ENCODE measurements at regions not wholly inside any gene's neighbourhood (a gene's known extent, or its start where the extent isn't known, plus 50 kb on each side); places are given as distances from the start of the nearest gene placed in this dataset.

DNA sequence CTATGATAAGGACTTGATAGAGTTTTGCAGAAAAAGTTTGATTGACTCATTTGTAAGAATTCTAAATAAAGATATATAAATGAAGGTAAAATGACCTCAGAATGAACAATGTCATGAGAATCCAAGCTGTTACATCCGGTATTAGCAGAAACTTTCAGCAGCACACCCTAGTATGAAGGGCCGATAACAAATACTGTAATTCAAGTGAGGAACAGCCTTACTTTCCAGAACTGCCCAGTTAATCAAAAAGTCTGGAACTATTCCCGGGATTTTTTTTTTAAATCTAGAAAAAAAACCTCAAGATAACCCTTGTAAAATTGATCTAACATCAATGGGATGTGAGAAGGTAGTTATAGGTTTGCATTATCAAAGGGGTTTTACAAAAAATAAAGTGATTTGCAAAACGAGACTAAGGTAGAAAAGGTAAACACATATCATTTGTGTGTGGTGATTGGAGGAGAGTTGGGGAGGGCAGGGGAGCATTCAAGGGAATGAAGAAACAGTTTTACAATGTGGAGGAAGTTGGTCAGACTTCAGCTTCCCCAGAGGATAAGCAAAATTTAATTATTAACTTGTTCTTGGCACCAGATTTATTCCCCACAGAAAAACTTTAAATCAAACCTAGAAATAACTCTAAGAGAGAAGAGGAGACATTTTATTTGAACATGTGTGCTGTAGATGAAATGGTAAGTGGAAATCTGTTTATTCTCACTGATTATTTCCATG, 75.9 kb upstream of the VCAM1 start:
- ATAC-seq (ENCODE audit: low read depth) (peak; percentile 76), DNase-seq (peak; percentile 58)
- Histone ChIP-seq H3K9me3 (ENCODE audit: control insufficient read depth, insufficient read depth, low read length) (no peaks in the 10 kb centered on the region; the same call in 1 of the 2 replicates), H3K18ac (ENCODE audit: low read depth, low read length) (peak overlapping the region; percentile 34; the same call in 1 of the 2 replicates), H3K4ac (ENCODE audit: low read depth, low read length) (no peak overlapping the region), H2BK120ac (ENCODE audit: low read depth, low read length) (peak overlapping the region; percentile 36; the same call in 1 of the 2 replicates), H3K23ac (ENCODE audit: low read depth, low read length) (no peak overlapping the region), H4K8ac (ENCODE audit: low read depth in 2 of 2, low read length in 2 of 2) (peak overlapping the region; percentile 29 to 79), H3K27ac (ENCODE audit: insufficient read depth, low read length) (peak overlapping the region; percentile 52; the same call in 1 of the 2 replicates), H3K56ac (ENCODE audit: extremely low read depth, insufficient read depth, low read length) (no peak overlapping the region), H2BK5ac (ENCODE audit: low read depth, low read length, poor library complexity, severe bottlenecking) (peak overlapping the region; percentile 56), H3K36me3 (ENCODE audit: control insufficient read depth, insufficient read depth, low read length) (no peaks in the 10 kb centered on the region), H3K27me3 (ENCODE audit: control insufficient read depth, insufficient read depth, low read length) (no peaks in the 10 kb centered on the region), H3K9me1 (ENCODE audit: insufficient read depth, low read length) (peaks cover 2% of the 10 kb centered on the region; the same call in 1 of the 2 replicates), H3K79me1 (ENCODE audit: low read depth in 1 of 2, low read length in 2 of 2) (no peaks in the 10 kb centered on the region), H4K20me1 (ENCODE audit: insufficient read depth, low read length) (no peaks in the 10 kb centered on the region), H4K91ac (ENCODE audit: insufficient read depth, low read depth, low read length) (no peak overlapping the region), H2AK5ac (ENCODE audit: low read depth, low read length) (no peak overlapping the region), H3K9ac (ENCODE audit: low read depth, low read length) (peak overlapping the region; percentile 15; the same call in 1 of the 2 replicates), H2BK20ac (ENCODE audit: low read depth, low read length) (peak overlapping the region; percentile 76; the same call in 1 of the 2 replicates), H2BK15ac (ENCODE audit: low read depth, low read length) (no peak overlapping the region), H3K4me2 (ENCODE audit: low read depth, low read length) (no peak overlapping the region), H2AK9ac (replicated peaks; ENCODE audit: low read depth, low read length, poor library complexity) (no peak overlapping the region), H2AFZ (replicated peaks; ENCODE audit: low read length, poor library complexity) (no peak overlapping the region), H3K14ac (replicated peaks; ENCODE audit: low read depth, low read length) (no peak overlapping the region), H3K4me3 (ENCODE audit: insufficient read depth, low read depth, low read length) (no peak overlapping the region), H4K5ac (ENCODE audit: low read depth, low read length) (no peak overlapping the region; the same call in 1 of the 2 replicates), H3K4me1 (ENCODE audit: control insufficient read depth, insufficient read depth, low read length) (peaks cover 4% of the 10 kb centered on the region; the same call in 1 of the 2 replicates)
- TF ChIP-seq BHLHE40 (IDR thresholded peaks at IDR 0.05; ENCODE audit: low read depth, low read length) (no peak), FOS (IDR thresholded peaks at IDR 0.05; ENCODE audit: low read depth, low read length) (no peak), POLR2A (IDR thresholded peaks at IDR 0.05; ENCODE audit: low read depth, low read length) (no peak), ELK1 (IDR thresholded peaks at IDR 0.05; ENCODE audit: borderline replicate concordance, low read depth, low read length) (no peak)
- intact Hi-C loops (cut with micrococcal nuclease): no loop called here
- BruUV-seq (replicated peaks): no TSS peak
- dilution Hi-C loops (cut with HindIII; ENCODE audit: low sequenced_read_pairs, unreplicated experiment): no loop called here
- in situ Hi-C loops (cut with MboI; ENCODE audit: low sequenced_read_pairs): no loop called here
- POLR2A ChIA-PET (ENCODE audit: unreplicated experiment): no interaction called here
- CTCF ChIA-PET: interaction anchor here (0.6 kb wide), 1 partner anchor 105 kb away, joined by 4 read pairs; the partner anchor contains the start of gene GPR88
- WGBS, 2 experiments (ENCODE audit: extremely low coverage in 2 of 2, insufficient read length in 1 of 2): 0% methylated on average over 1 of the region's 4 CpGs; no CpG with 5 or more reads in 1 of the 2 experiments
